ENCODE measurements at regions not wholly inside any gene's neighbourhood (a gene's known extent, or its start where the extent isn't known, plus 50 kb on each side); places are given as distances from the start of the nearest gene placed in this dataset.

DNA sequence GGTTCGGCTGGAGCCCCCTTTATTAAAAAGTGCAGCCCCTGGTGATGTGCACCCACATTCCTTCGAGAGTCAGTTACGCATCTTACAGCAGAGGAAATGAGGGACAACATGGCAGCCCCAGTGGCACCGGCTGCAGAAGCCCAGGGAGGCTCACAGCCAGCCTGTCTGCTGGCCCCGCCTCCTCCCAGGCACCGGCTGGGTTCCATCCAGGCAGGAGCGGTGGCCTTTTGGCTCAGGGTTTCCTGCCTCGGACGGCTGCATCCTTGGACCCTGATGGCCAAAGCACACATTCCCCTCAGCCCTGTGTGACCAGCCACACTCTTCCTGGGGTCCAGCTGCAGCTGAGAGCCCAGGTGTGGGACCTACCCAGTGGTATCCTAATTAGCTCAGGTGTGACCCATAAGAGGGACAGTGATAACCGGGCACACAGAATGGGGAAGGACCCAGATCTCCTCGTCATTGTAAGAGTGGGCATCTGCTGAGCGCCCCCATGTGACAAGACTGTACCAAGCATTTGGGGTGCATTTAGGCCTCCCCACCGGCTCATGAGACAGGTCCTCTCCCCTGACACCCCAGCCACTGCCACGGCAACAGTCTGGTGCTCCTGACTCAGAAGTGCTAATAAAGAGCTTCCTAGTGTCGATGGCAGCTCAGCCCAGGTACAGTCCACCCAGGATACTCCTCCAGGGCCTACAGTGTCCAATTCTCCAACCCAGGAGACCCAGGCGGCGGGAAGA, 63.3 kb upstream of the CHST15 start:
- ATAC-seq (replicated peaks in 1 of 4), result no peak
- Mint-ChIP-seq H3K27me3 (peaks cover 7 to 8% of the 10 kb centered on the region in 2 donors), H3K27ac (no peak overlapping the region), H3K9me3 (peaks cover 0 to 4% (median 0%) of the 10 kb centered on the region in 3 donors), H3K4me1 (peaks cover 0 to 2% (median 2%) of the 10 kb centered on the region in 3 donors), H3K36me3 (no peaks in the 10 kb centered on the region), H3K4me3 (no peak overlapping the region)
- Histone ChIP-seq H3K4me1 (ENCODE audit: control insufficient read depth in 1 of 2, extremely low read depth in 1 of 2, insufficient read depth in 2 of 2, low read length in 2 of 2) (peaks cover 10 to 21% of the 10 kb centered on the region in 2 experiments), H3K27ac (ENCODE audit: low read length) (no peak overlapping the region), H3K4me3 (ENCODE audit: control insufficient read depth in 1 of 2, extremely low read depth in 1 of 2, low read length in 1 of 2) (no peak overlapping the region), H3K27me3 (replicated peaks in 1 of 2; ENCODE audit: control insufficient read depth in 2 of 2, extremely low read depth in 1 of 2, insufficient read depth in 2 of 2, low read length in 1 of 2) (peaks cover 0 to 22% of the 10 kb centered on the region in 2 experiments), H3K36me3 (ENCODE audit: control insufficient read depth in 2 of 2, extremely low read depth in 1 of 2, insufficient read depth in 1 of 2, low read length in 1 of 2) (no peaks in the 10 kb centered on the region), H3K9me3 (no peaks in the 10 kb centered on the region)
- WGBS (ENCODE audit: insufficient coverage), result 84% methylated on average over 17 of the region's 17 CpGs
- ChIA-PET CTCF (interaction anchor here in 1 of 2 donors (0.6 kb wide), 1 partner anchor 57 kb away, joined by 3 read pairs; no protein-coding TSS in a partner anchor), POLR2A (no interaction called here)
- no peak for DNase-seq

DNA sequence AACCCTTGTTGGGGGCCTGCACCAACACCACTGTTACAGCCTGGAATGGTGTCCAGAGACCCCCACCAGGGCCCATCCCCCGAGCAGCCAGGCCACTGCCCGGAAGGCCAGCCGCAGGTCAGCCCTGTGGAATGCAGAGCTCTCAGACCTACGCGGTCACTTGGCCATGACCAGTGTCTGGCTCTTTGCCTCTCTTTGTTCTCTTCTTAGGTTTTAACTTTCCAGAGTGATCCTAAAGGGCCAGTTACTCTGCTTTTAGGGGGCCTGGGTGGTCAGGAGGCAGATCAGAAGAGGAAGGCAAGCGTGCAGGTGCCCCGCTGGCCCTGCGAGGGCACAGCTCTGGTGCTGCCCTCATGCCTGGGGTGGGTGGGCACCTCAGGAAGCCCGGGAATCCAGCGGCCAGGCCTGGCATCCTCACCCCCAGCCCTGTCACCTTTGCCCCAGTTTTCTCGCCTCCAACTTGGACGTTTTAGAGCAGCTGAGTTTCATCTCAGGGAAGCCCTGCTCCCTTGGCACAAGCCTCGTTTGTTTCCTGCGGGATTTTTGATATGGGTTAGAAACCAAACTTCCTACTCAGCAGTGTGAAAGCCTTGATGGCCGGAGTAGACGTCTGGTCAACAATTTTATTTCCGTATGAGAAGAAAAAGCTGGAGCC, 62.5 kb upstream of the CHST15 start:
- Histone ChIP-seq H3K9me3 (no peaks in the 10 kb centered on the region), H3K27ac (ENCODE audit: low read length) (no peak overlapping the region), H3K4me3 (ENCODE audit: control insufficient read depth in 1 of 2, extremely low read depth in 1 of 2, low read length in 1 of 2) (no peak overlapping the region), H3K27me3 (replicated peaks in 1 of 2; ENCODE audit: control insufficient read depth in 2 of 2, extremely low read depth in 1 of 2, insufficient read depth in 2 of 2, low read length in 1 of 2) (peaks cover 0 to 27% of the 10 kb centered on the region in 2 experiments), H3K4me1 (ENCODE audit: control insufficient read depth in 1 of 2, extremely low read depth in 1 of 2, insufficient read depth in 2 of 2, low read length in 2 of 2) (peaks cover 10 to 21% of the 10 kb centered on the region in 2 experiments), H3K36me3 (ENCODE audit: control insufficient read depth in 2 of 2, extremely low read depth in 1 of 2, insufficient read depth in 1 of 2, low read length in 1 of 2) (no peaks in the 10 kb centered on the region)
- no peak overlapping the region for H3K27ac Mint-ChIP-seq
- ATAC-seq (replicated peaks in 1 of 4) (no peak), DNase-seq (no peak)
- 100% methylated on average over 8 of the region's 17 CpGs for WGBS (ENCODE audit: insufficient coverage)
- H3K4me3 Mint-ChIP-seq, result no peak overlapping the region
- H3K4me1 Mint-ChIP-seq, result peaks cover 3 to 7% (median 5%) of the 10 kb centered on the region in 3 donors
- H3K27me3 Mint-ChIP-seq, result peaks cover 6 to 10% of the 10 kb centered on the region in 2 donors
- peaks cover 0 to 4% (median 0%) of the 10 kb centered on the region in 3 donors for H3K9me3 Mint-ChIP-seq
- POLR2A ChIA-PET, result no interaction called here
- CTCF ChIA-PET, result no interaction called here
- H3K36me3 Mint-ChIP-seq, result no peaks in the 10 kb centered on the region

DNA sequence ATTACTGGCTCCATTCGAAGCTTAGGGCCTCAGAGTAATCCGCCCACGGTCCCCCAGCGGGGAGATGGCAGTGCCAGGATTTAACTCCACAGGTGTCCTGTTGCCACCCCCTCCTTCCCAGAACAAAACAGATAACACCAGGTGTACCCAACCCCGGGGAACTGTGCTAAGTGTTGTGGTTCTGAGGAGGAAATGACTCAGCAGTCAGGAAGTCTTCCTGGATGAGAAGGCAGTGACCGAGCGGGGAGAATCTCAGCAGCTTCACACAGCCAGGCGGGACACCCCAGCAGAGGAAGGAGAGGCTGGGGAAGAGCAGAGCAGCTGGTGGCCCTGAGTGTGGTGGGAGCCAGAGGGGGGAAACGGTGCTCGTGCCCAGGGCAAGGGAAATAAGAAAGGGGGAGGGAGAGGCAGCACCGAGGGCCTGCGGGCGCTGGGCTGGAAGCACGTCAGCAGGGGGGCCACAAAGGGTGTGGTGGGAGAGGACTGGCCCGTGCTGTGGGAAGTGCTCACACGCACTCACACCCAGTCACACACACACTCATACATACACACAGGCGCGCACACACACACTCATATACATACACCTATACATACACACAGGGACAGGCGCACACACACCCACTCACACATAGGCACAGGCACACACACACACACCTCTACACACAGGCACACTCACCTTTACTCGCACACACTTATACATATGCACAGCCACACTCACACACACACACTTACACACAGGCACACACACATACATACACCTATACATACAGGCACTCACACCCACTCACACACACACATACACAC, 59.8 kb upstream of the CHST15 start:
- no peak overlapping the region for H3K27ac Mint-ChIP-seq
- H3K27ac ChIP-seq (ENCODE audit: low read length), result no peak overlapping the region
- peaks cover 0 to 4% (median 0%) of the 10 kb centered on the region in 3 donors for H3K9me3 Mint-ChIP-seq

DNA sequence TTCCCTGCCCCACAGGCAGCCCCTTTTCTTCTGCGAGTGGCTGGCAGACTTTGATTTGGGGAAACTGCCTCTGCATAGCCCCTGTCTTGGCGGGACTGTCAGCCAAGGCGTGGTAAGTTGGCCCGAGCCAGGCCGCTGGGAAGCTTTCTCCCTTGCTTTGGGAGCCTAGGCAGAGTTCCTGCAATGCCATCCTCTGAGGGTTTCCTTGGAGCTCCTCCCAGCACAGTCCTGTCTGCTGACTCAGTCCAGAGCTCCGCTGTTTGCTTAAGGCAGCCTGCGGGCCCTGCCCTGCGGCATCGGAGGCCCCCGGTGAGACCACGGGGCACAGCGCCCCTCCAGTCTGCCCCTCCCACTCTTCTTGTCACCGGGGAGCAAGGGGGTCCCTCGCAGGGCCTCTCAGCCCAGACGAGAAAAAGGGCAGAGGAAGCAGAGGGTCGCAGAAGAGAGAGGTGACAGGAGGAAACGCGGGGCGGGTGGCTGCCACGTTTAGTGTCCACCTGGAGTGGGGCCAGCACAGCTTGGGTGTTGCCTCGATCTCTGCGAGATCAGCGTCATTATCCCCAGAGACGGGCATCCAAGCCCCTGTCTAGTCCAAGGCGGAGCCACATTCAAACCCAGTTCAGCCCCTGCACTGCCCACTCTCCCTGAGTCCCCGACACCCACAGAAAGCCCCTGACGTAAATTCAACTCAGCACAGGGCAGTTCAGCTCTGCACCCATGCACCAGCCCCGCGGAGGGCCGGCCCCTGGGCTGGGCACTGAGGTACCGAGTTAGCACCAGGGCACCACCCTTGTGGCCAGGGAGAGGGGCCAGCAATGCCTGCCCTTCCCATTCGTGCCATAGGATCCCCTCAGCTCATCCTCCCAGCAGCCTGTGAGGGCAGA, 59.0 kb upstream of the CHST15 start:
- DNase-seq (no peak), ATAC-seq (replicated peaks in 1 of 4) (peak in 2 of 4 experiments; percentile 6)
- Histone ChIP-seq H3K36me3 (ENCODE audit: control insufficient read depth in 2 of 2, extremely low read depth in 1 of 2, insufficient read depth in 1 of 2, low read length in 1 of 2) (no peaks in the 10 kb centered on the region), H3K4me1 (ENCODE audit: control insufficient read depth in 1 of 2, extremely low read depth in 1 of 2, insufficient read depth in 2 of 2, low read length in 2 of 2) (peaks cover 10 to 21% of the 10 kb centered on the region in 2 experiments), H3K9me3 (no peaks in the 10 kb centered on the region), H3K27ac (ENCODE audit: low read length) (no peak overlapping the region), H3K27me3 (replicated peaks in 1 of 2; ENCODE audit: control insufficient read depth in 2 of 2, extremely low read depth in 1 of 2, insufficient read depth in 2 of 2, low read length in 1 of 2) (peaks cover 0 to 37% of the 10 kb centered on the region in 2 experiments), H3K4me3 (ENCODE audit: control insufficient read depth in 1 of 2, extremely low read depth in 1 of 2, low read length in 1 of 2) (no peak overlapping the region)
- Mint-ChIP-seq H3K4me1 (peaks cover 3 to 7% (median 7%) of the 10 kb centered on the region in 3 donors), H3K36me3 (no peaks in the 10 kb centered on the region), H3K4me3 (no peak overlapping the region), H3K27me3 (peaks cover 7 to 10% of the 10 kb centered on the region in 2 donors), H3K9me3 (no peaks in the 10 kb centered on the region), H3K27ac (no peak overlapping the region)
- ChIA-PET POLR2A (interaction anchor here in 1 of 2 donors (0.6 kb wide), 1 partner anchor 309 kb away, joined by 4 read pairs; the partner anchor contains the start of gene LHPP), CTCF (no interaction called here)
- 33% methylated on average over 25 of the region's 32 CpGs for WGBS (ENCODE audit: insufficient coverage)

More for the DNA sequence above, 59.8 kb upstream of the CHST15 start:
- Mint-ChIP-seq H3K36me3 (no peaks in the 10 kb centered on the region), H3K4me3 (no peak overlapping the region), H3K27me3 (peaks cover 7 to 11% of the 10 kb centered on the region in 2 donors), H3K4me1 (peaks cover 3 to 7% (median 7%) of the 10 kb centered on the region in 3 donors)
- peaks cover 0 to 37% of the 10 kb centered on the region in 2 experiments for H3K27me3 ChIP-seq (replicated peaks in 1 of 2; ENCODE audit: control insufficient read depth in 2 of 2, extremely low read depth in 1 of 2, insufficient read depth in 2 of 2, low read length in 1 of 2)
- POLR2A ChIA-PET, result interaction anchor here in 1 of 2 donors (0.6 kb wide), 2 partner anchors 271 to 308 kb away, joined by 4 to 6 read pairs; partner anchors contain the start of gene LHPP
- H3K4me3 ChIP-seq (ENCODE audit: control insufficient read depth in 1 of 2, extremely low read depth in 1 of 2, low read length in 1 of 2), result peak overlapping the region; percentile 9 to 54
- 19% methylated on average over 13 of the region's 20 CpGs for WGBS (ENCODE audit: insufficient coverage)
- no peaks in the 10 kb centered on the region for H3K36me3 ChIP-seq (ENCODE audit: control insufficient read depth in 2 of 2, extremely low read depth in 1 of 2, insufficient read depth in 1 of 2, low read length in 1 of 2)
- H3K9me3 ChIP-seq, result no peaks in the 10 kb centered on the region
- DNase-seq (peak in 30 of 35 experiments; percentile 1 to 49 (median 14)), ATAC-seq (replicated peaks in 1 of 4) (peak; percentile 67 to 87 (median 82))
- H3K4me1 ChIP-seq (ENCODE audit: control insufficient read depth in 1 of 2, extremely low read depth in 1 of 2, insufficient read depth in 2 of 2, low read length in 2 of 2), result peaks cover 10 to 21% of the 10 kb centered on the region in 2 experiments
- CTCF ChIA-PET, result no interaction called here

DNA sequence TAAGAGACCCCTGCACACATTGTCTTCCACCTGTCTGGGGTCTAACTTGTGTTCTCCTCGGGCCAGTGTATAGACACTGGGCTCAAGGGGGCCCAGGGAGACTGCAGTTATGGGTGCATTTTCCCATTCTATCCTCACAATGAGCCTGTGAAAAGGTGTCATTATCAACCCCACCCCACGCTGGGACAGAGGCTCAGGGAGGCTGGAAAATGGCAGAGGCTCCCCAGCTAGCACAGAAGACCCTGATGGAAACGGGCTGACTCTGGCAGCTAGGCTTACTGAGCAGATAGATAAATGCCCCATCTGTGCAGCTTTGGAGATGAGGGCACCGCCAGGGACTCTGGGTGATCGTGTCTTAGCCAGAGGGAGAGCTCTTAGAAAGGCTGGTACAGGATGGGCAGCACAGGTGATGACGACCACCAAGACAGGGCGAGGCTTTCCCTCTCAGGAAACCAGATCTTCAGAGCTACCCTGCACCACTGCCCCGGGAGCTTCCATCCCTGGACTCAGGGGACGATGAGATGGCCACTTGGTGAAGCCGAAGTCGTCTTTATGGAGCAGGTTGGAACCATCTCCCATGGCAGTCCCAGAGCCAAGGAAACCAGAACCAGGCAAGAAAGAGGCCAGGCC, 58.2 kb upstream of the CHST15 start:
- no peak overlapping the region for H3K4me3 Mint-ChIP-seq
- DNase-seq (no peak), ATAC-seq (replicated peaks in 1 of 4) (no peak)
- H3K27me3 Mint-ChIP-seq, result peaks cover 7 to 10% of the 10 kb centered on the region in 2 donors
- Histone ChIP-seq H3K27ac (ENCODE audit: low read length) (no peak overlapping the region), H3K27me3 (replicated peaks in 1 of 2; ENCODE audit: control insufficient read depth in 2 of 2, extremely low read depth in 1 of 2, insufficient read depth in 2 of 2, low read length in 1 of 2) (peaks cover 0 to 43% of the 10 kb centered on the region in 2 experiments), H3K4me1 (ENCODE audit: control insufficient read depth in 1 of 2, extremely low read depth in 1 of 2, insufficient read depth in 2 of 2, low read length in 2 of 2) (peaks cover 10 to 21% of the 10 kb centered on the region in 2 experiments), H3K9me3 (no peaks in the 10 kb centered on the region), H3K4me3 (ENCODE audit: control insufficient read depth in 1 of 2, extremely low read depth in 1 of 2, low read length in 1 of 2) (no peak overlapping the region), H3K36me3 (ENCODE audit: control insufficient read depth in 2 of 2, extremely low read depth in 1 of 2, insufficient read depth in 1 of 2, low read length in 1 of 2) (no peaks in the 10 kb centered on the region)
- CTCF ChIA-PET, result no interaction called here
- H3K4me1 Mint-ChIP-seq, result peaks cover 3 to 7% (median 7%) of the 10 kb centered on the region in 3 donors
- WGBS (ENCODE audit: insufficient coverage), result 74% methylated on average over 11 of the region's 11 CpGs
- H3K27ac Mint-ChIP-seq, result no peak overlapping the region
- H3K36me3 Mint-ChIP-seq, result no peaks in the 10 kb centered on the region
- no peaks in the 10 kb centered on the region for H3K9me3 Mint-ChIP-seq
- POLR2A ChIA-PET, result no interaction called here

Measured in T-cell (primary cell).